ENCODE measurements at regions not wholly inside any gene's neighbourhood (a gene's known extent, or its start where the extent isn't known, plus 50 kb on each side); places are given as distances from the start of the nearest gene placed in this dataset.
"Not testable (repeated sequence)": the region's sequence is repeated elsewhere in the genome, so short reads cannot be mapped to it uniquely, and the experiment has no call there.

DNA sequence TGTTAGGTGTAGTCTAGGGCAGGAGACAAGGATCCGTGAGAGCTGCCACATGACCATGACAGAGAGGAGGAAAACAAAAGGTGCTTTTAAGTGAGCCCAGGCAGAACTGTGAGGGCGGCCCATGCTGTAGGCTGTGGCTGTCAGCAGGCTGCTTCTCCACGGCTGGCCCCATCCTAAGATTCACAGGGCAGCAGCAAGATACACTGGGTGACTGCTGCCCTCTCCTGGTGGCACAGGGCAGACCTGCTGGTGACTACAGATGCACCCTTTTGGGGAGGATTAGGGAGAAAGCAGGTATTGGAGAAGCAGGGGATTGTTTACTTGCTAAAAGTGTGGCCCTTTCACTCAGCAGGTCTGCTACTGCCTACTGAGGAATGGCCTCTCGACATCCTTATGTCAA lies 112.2 kb upstream of the CCZ1B start:
- WGBS (ENCODE audit: insufficient coverage, low lambda C conversion rate), result no CpG with 5 or more reads among the region's 4 CpGs
- not testable (repeated sequence) for H3K27ac ChIP-seq (ENCODE audit: low read length); H3K4me3 ChIP-seq (ENCODE audit: low read length); H3K27me3 ChIP-seq (ENCODE audit: control insufficient read depth, insufficient read depth, low read length); H3K4me1 ChIP-seq (ENCODE audit: control insufficient read depth, insufficient read depth, low read length); H3K36me3 ChIP-seq (ENCODE audit: control insufficient read depth, insufficient read depth, low read length); H3K9me3 ChIP-seq (ENCODE audit: control insufficient read depth, low read depth, low read length); DNase-seq

- not testable (repeated sequence) for DNase-seq; H3K27ac ChIP-seq (ENCODE audit: low read length); H3K27me3 ChIP-seq (ENCODE audit: control insufficient read depth, insufficient read depth, low read length); H3K4me1 ChIP-seq (ENCODE audit: control insufficient read depth, insufficient read depth, low read length); H3K36me3 ChIP-seq (ENCODE audit: control insufficient read depth, insufficient read depth, low read length); H3K4me3 ChIP-seq (ENCODE audit: low read length); H3K9me3 ChIP-seq (ENCODE audit: control insufficient read depth, low read depth, low read length)
- WGBS (ENCODE audit: insufficient coverage, low lambda C conversion rate), result no CpG with 5 or more reads among the region's 11 CpGs
These were observed 113.1 kb upstream of the CCZ1B start for GRCh38 chr7:6939126-6939525.

- not testable (repeated sequence) for H3K4me3 ChIP-seq (ENCODE audit: low read length); H3K4me1 ChIP-seq (ENCODE audit: control insufficient read depth, insufficient read depth, low read length); DNase-seq; H3K27ac ChIP-seq (ENCODE audit: low read length); H3K9me3 ChIP-seq (ENCODE audit: control insufficient read depth, low read depth, low read length); H3K27me3 ChIP-seq (ENCODE audit: control insufficient read depth, insufficient read depth, low read length); H3K36me3 ChIP-seq (ENCODE audit: control insufficient read depth, insufficient read depth, low read length)
- no CpG with 5 or more reads among the region's 17 CpGs for WGBS (ENCODE audit: insufficient coverage, low lambda C conversion rate)
These were observed 113.8 kb upstream of the CCZ1B start for GRCh38 chr7:6939896-6940295.

DNA sequence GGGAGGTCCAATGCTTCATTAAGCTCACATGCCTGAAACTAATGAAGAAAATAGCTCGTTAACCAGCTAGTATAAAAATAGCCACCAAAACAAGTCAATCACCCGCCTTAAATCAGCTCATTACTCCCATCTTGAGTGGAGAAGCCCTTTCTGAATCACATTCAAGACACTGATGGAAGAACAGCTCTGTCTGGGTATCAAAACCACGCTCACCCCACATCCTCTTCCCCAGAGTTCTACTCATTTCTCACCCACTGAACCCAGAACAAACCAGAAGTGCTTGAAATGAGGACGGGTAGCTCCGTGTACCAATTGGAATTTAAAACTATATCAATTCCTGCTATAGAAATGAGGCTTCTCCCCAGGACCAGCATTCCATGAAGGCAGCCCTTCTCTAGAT lies 120.8 kb upstream of the CCZ1B start:
- not testable (repeated sequence) for H3K4me1 ChIP-seq (ENCODE audit: control insufficient read depth, insufficient read depth, low read length)
- WGBS (ENCODE audit: insufficient coverage, low lambda C conversion rate), result 80% methylated on average over 1 of the region's 5 CpGs

GRCh38 chr7:6950231-6950630 lies 124.2 kb upstream of the CCZ1B start:
- not testable (repeated sequence) for H3K9me3 ChIP-seq (ENCODE audit: control insufficient read depth, low read depth, low read length); H3K36me3 ChIP-seq (ENCODE audit: control insufficient read depth, insufficient read depth, low read length); H3K27ac ChIP-seq (ENCODE audit: low read length); H3K4me1 ChIP-seq (ENCODE audit: control insufficient read depth, insufficient read depth, low read length); DNase-seq; H3K27me3 ChIP-seq (ENCODE audit: control insufficient read depth, insufficient read depth, low read length); H3K4me3 ChIP-seq (ENCODE audit: low read length)
- WGBS (ENCODE audit: insufficient coverage, low lambda C conversion rate), result 80% methylated on average over 1 of the region's 15 CpGs

More for the DNA sequence above, 120.8 kb upstream of the CCZ1B start:
- H3K4me3 ChIP-seq (ENCODE audit: low read length); H3K27me3 ChIP-seq (ENCODE audit: control insufficient read depth, insufficient read depth, low read length); DNase-seq; H3K36me3 ChIP-seq (ENCODE audit: control insufficient read depth, insufficient read depth, low read length); H3K27ac ChIP-seq (ENCODE audit: low read length); H3K9me3 ChIP-seq (ENCODE audit: control insufficient read depth, low read depth, low read length): not testable (repeated sequence)

DNA sequence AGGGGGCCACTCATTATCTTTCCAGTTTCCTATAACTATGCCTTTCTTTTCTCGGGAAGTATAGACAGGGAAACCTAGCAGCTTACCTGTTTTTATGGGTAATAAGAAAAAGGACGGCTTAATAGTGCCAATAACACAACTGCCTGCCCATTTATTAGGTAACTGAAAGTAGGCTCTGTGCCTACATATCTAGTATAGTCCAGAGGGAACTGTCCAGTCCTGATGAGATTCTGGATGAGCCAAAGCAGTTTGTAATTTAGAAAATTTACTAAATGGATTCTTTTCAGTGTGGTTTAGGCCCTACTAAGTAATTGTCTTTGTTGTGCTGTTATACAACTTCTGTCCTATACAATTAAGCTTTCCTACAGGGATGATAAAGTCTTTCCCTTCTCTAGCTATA lies 125.5 kb upstream of the CCZ1B start:
- H3K27me3 ChIP-seq (ENCODE audit: control insufficient read depth, insufficient read depth, low read length); H3K9me3 ChIP-seq (ENCODE audit: control insufficient read depth, low read depth, low read length); H3K4me3 ChIP-seq (ENCODE audit: low read length); H3K27ac ChIP-seq (ENCODE audit: low read length); H3K36me3 ChIP-seq (ENCODE audit: control insufficient read depth, insufficient read depth, low read length); DNase-seq; H3K4me1 ChIP-seq (ENCODE audit: control insufficient read depth, insufficient read depth, low read length): not testable (repeated sequence)
- no CpG with 5 or more reads among the region's 2 CpGs for whole genome bisulfite sequencing (ENCODE audit: insufficient coverage, low lambda C conversion rate)

- DNase-seq; H3K36me3 ChIP-seq (ENCODE audit: control insufficient read depth, insufficient read depth, low read length); H3K4me1 ChIP-seq (ENCODE audit: control insufficient read depth, insufficient read depth, low read length); H3K4me3 ChIP-seq (ENCODE audit: low read length); H3K27me3 ChIP-seq (ENCODE audit: control insufficient read depth, insufficient read depth, low read length); H3K27ac ChIP-seq (ENCODE audit: low read length); H3K9me3 ChIP-seq (ENCODE audit: control insufficient read depth, low read depth, low read length): not testable (repeated sequence)
- 100% methylated on average over 1 of the region's 16 CpGs for WGBS (ENCODE audit: insufficient coverage, low lambda C conversion rate)
These were observed 127.2 kb upstream of the CCZ1B start for GRCh38 chr7:6953138-6953797.

DNA sequence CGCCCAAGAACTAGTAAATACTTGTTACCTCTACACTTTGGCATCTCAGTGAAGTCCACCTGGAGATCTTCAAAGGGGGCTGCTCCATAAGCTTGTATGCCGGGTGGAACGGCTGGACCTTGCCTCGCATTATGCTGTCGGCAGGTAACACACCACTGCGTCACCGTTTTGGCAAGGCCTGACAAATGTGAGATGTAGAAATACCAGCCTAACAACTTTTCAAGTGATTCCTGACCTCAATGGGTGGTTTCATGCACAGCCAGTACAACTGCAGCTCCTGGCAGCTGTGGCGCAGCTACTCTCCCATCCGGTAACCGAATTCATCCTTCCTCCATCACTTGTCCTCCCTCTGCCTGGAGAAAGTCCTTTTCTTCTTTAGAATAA lies 127.7 kb upstream of the CCZ1B start:
- H3K9me3 ChIP-seq (ENCODE audit: control insufficient read depth, low read depth, low read length); H3K27ac ChIP-seq (ENCODE audit: low read length); H3K27me3 ChIP-seq (ENCODE audit: control insufficient read depth, insufficient read depth, low read length); H3K36me3 ChIP-seq (ENCODE audit: control insufficient read depth, insufficient read depth, low read length); DNase-seq; H3K4me1 ChIP-seq (ENCODE audit: control insufficient read depth, insufficient read depth, low read length); H3K4me3 ChIP-seq (ENCODE audit: low read length): not testable (repeated sequence)
- no CpG with 5 or more reads among the region's 10 CpGs for WGBS (ENCODE audit: insufficient coverage, low lambda C conversion rate)

- not testable (repeated sequence) for H3K27ac ChIP-seq (ENCODE audit: low read length); H3K4me3 ChIP-seq (ENCODE audit: low read length); H3K9me3 ChIP-seq (ENCODE audit: control insufficient read depth, low read depth, low read length); DNase-seq; H3K27me3 ChIP-seq (ENCODE audit: control insufficient read depth, insufficient read depth, low read length); H3K36me3 ChIP-seq (ENCODE audit: control insufficient read depth, insufficient read depth, low read length); H3K4me1 ChIP-seq (ENCODE audit: control insufficient read depth, insufficient read depth, low read length)
- WGBS (ENCODE audit: insufficient coverage, low lambda C conversion rate), result no CpG with 5 or more reads among the region's 12 CpGs
These were observed 129.3 kb upstream of the CCZ1B start for GRCh38 chr7:6955385-6955784.

GRCh38 chr7:6955990-6956566 lies 130.0 kb upstream of the CCZ1B start:
- H3K4me1 ChIP-seq (ENCODE audit: control insufficient read depth, insufficient read depth, low read length); DNase-seq; H3K27me3 ChIP-seq (ENCODE audit: control insufficient read depth, insufficient read depth, low read length); H3K9me3 ChIP-seq (ENCODE audit: control insufficient read depth, low read depth, low read length); H3K36me3 ChIP-seq (ENCODE audit: control insufficient read depth, insufficient read depth, low read length); H3K4me3 ChIP-seq (ENCODE audit: low read length); H3K27ac ChIP-seq (ENCODE audit: low read length): not testable (repeated sequence)
- WGBS (ENCODE audit: insufficient coverage, low lambda C conversion rate), result no CpG with 5 or more reads among the region's 12 CpGs

DNA sequence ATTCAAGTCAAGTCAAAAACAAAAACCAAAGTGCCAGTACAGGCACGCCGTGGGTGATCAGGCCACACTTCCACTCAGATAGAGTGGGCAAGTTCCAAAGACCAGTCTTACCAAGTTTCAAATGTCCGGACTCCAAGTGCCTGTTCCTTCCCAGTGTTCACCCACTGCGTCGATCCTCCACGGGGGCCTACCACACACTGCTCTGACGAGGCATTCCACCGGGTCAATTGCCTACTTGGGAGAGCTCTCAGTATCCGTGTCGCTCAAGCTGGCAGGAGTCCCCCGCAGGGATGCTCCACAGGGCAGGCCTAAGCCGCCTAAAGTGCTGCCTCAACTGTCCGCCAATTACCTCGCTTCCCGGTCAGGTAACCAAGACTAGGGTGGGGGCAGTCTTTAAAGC lies 132.3 kb upstream of the CCZ1B start:
- H3K4me1 ChIP-seq (ENCODE audit: control insufficient read depth, insufficient read depth, low read length); H3K4me3 ChIP-seq (ENCODE audit: low read length); DNase-seq; H3K36me3 ChIP-seq (ENCODE audit: control insufficient read depth, insufficient read depth, low read length); H3K27me3 ChIP-seq (ENCODE audit: control insufficient read depth, insufficient read depth, low read length); H3K9me3 ChIP-seq (ENCODE audit: control insufficient read depth, low read depth, low read length); H3K27ac ChIP-seq (ENCODE audit: low read length): not testable (repeated sequence)
- no CpG with 5 or more reads among the region's 15 CpGs for WGBS (ENCODE audit: insufficient coverage, low lambda C conversion rate)

Measured in large intestine (tissue), 3 donors.